Small intestine (tissue), 7 donors: ENCODE measurements at regions not wholly inside any gene's neighbourhood (a gene's known extent, or its start where the extent isn't known, plus 50 kb on each side); places are given as distances from the start of the nearest gene placed in this dataset.
"Not testable (repeated sequence)": the region's sequence is repeated elsewhere in the genome, so short reads cannot be mapped to it uniquely, and the experiment has no call there.

Experiments used
- DNase-seq, 2 donors: peaks; one replicate each; pipeline versions ENCODE4 v3.0.0 to v3.0.0-alpha.2; 2013
- FAIRE-seq: peaks from 2 replicates; lab custom pipeline; 2012; peaks lifted over from hg19 to GRCh38; lab: Jason Lieb, UNC
- H3K27ac ChIP-seq, 3 donors: one replicate each; pipeline ENCODE4 v1.5.1; 2013; ENCODE audit warnings: low read length in 2 of 3, mild to moderate bottlenecking in 2 of 3, control low read depth in 1 of 3, inconsistent platforms in 1 of 3, low read depth in 1 of 3, moderate library complexity in 1 of 3
- H3K27me3 ChIP-seq, 3 donors: one replicate each; pipeline ENCODE4 v1.6.1; 2013; ENCODE audit warnings: low read length in 3 of 3, inconsistent platforms in 1 of 3; ENCODE audit not compliant: control insufficient read depth in 3 of 3, insufficient read depth in 3 of 3
- H3K36me3 ChIP-seq, 3 donors: one replicate each; pipeline ENCODE4 v1.6.1; 2013; ENCODE audit warnings: low read length in 3 of 3, inconsistent platforms in 1 of 3, low read depth in 1 of 3, mild to moderate bottlenecking in 1 of 3, moderate library complexity in 1 of 3; ENCODE audit not compliant: control insufficient read depth in 3 of 3, insufficient read depth in 2 of 3
- H3K4me1 ChIP-seq, 3 donors: one replicate each; pipeline ENCODE4 v1.6.1; 2013; ENCODE audit warnings: low read length in 2 of 3, inconsistent platforms in 1 of 3, low read depth in 1 of 3, mild to moderate bottlenecking in 1 of 3, moderate library complexity in 1 of 3; ENCODE audit not compliant: control insufficient read depth in 3 of 3, insufficient read depth in 2 of 3
- H3K4me3 ChIP-seq, 3 donors: one replicate each; pipeline ENCODE4 v1.5.1; 2013; ENCODE audit warnings: low read length in 3 of 3, control low read depth in 1 of 3, inconsistent platforms in 1 of 3, low read depth in 1 of 3, mild to moderate bottlenecking in 1 of 3, moderate library complexity in 1 of 3
- H3K9me3 ChIP-seq, 2 donors: one replicate each; pipeline ENCODE4 v1.6.1; 2013; ENCODE audit warnings: low read depth in 1 of 2, low read length in 1 of 2; ENCODE audit not compliant: control insufficient read depth in 2 of 2, insufficient read depth in 1 of 2
- WGBS, 3 donors: extraction: QIAGEN DNeasy Blood & Tissue Kit; methylation state at CpG; one replicate each; pipeline ENCODE4 v1.1.7; 2013; 5-methylcytosine and 5-hydroxymethylcytosine counted together
- donor health status: healthy with polysubstance abuse.
- donor health status: control.
- donor health status: control.
- donor health status: Bipolar disorder and iron deficiency.
- donor health status: healthy.

DNA sequence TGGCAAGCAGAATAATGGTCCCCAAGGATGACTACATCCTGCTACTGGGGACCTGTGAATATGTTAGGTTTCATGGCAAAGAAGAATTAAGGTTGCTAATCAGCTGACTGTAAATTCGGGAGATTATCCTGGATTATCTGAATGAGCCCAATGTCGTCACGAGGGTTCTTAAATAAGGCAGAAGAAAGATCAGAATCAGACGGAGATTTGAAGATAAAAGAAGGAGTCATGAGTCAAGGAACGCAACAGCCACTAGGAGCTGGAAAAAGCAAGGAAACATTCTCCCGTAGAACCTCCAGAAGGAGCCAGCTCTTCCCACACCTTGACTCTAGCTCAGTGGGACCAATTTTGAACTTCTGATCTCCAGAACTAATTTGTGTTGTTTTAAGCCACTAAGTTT is 82.9 kb upstream of the APBB1IP start:
- H3K4me1 ChIP-seq, result no peaks in the 10 kb centered on the region
- 80 to 88% (median 81%) methylated on average over 6 of the region's 6 CpGs for WGBS, 3 donors
- no peak for FAIRE-seq

DNA sequence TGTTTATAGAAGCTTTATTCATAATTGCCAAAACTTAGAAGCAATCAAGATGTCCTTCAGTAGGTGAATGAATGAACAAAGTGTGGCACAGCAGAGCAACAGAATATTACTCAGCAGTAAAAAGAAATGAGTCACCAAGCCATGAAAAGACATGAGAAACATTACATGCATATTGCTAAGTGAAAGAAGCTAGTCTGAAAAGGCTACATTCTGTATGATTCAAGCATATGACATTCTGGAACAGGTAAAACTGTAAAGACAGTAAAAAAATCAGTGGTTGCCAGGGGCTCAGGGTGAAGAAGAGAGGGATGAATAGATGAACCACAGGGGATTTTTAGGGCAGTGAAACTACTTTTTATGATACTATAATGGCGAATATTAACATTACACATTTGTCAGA is 80.9 kb upstream of the APBB1IP start:
- H3K9me3 ChIP-seq, result no peaks in the 10 kb centered on the region
- no peak for DNase-seq
- H3K27me3 ChIP-seq, result no peaks in the 10 kb centered on the region
- H3K36me3 ChIP-seq, result no peaks in the 10 kb centered on the region
- no peak overlapping the region for H3K27ac ChIP-seq
- H3K4me1 ChIP-seq, result no peaks in the 10 kb centered on the region
- FAIRE-seq, result no peak
- 7 to 76% (median 28%) methylated on average over 1 of the region's 1 CpG for WGBS, 3 donors
- no peak overlapping the region for H3K4me3 ChIP-seq

More for the DNA sequence above, 82.9 kb upstream of the APBB1IP start:
- no peak overlapping the region for H3K27ac ChIP-seq
- DNase-seq, result no peak
- no peaks in the 10 kb centered on the region for H3K9me3 ChIP-seq
- no peaks in the 10 kb centered on the region for H3K27me3 ChIP-seq
- no peak overlapping the region for H3K4me3 ChIP-seq
- no peaks in the 10 kb centered on the region for H3K36me3 ChIP-seq

DNA sequence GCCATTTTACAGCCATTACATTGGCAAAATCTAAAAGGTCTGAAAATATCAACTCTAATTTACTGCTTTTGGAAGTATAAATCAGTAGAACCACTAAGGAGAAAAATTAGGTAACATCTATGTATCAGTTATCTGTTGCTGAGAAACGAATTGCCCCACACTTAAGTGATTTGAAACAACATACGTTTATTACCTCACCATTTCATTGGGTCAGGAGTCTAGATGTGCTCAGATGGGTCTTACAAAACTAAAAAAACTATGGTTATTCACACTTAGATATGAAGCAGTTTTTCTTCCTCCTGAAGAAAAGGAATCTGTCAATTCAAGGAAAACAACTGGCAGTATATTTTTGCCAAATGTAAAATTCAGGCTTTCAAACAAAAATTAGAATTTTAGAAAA is 80.1 kb upstream of the APBB1IP start:
- FAIRE-seq, result no peak

DNA sequence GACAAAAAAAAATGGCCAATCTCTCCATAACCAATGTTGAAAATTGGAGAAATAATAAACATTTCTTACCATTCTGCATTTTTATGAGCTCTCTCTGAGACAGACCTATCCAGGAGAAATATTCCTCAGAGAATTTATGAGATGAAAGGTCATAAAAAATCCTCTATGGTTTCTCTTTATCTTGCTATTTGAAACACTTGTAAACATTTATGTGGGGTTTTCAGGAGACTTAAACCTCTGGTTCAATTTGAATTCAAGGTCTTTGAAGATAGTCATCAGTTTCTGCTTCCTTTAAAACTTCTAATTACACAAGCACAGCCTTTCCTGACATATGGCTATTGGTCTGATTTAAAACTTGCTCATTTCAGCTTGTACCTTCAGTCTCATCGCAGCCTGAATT is 78.5 kb upstream of the APBB1IP start:
- no peaks in the 10 kb centered on the region for H3K4me1 ChIP-seq
- H3K27ac ChIP-seq, result no peak overlapping the region
- no peaks in the 10 kb centered on the region for H3K9me3 ChIP-seq

More for the DNA sequence above, 80.1 kb upstream of the APBB1IP start:
- no peaks in the 10 kb centered on the region for H3K9me3 ChIP-seq
- H3K36me3 ChIP-seq, result no peaks in the 10 kb centered on the region
- H3K4me1 ChIP-seq, result no peaks in the 10 kb centered on the region
- no peak overlapping the region for H3K27ac ChIP-seq
- no peaks in the 10 kb centered on the region for H3K27me3 ChIP-seq
- no peak for DNase-seq
- WGBS, 3 donors, result 25 to 71% (median 30%) methylated on average over 2 of the region's 2 CpGs
- no peak overlapping the region for H3K4me3 ChIP-seq

DNA sequence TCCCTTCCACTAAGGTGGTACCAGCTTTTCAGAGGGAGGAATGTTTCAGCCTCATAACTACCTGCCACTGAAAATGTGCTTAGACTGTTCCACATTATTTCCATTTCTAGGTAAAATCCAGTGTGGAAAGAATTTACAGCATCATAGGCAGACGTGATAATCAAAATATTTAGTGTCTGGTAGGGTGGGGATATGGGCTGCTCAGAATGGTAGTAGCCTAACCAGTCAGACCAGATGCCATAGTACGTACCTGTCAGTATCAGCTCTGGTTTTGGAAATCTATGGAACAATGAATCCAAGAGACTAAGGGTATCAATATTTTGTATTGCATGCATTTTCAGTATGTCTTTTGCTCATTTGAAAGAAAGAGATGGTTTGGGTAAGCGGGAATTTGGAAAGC is 76.8 kb upstream of the APBB1IP start:
- Histone ChIP-seq H3K27me3 (no peaks in the 10 kb centered on the region), H3K36me3 (no peaks in the 10 kb centered on the region), H3K9me3 (no peaks in the 10 kb centered on the region), H3K4me1 (no peaks in the 10 kb centered on the region), H3K4me3 (no peak overlapping the region), H3K27ac (no peak overlapping the region)
- DNase-seq (no peak), FAIRE-seq (no peak)
- 39 to 67% (median 47%) methylated on average over 3 of the region's 3 CpGs for WGBS, 3 donors

More for the DNA sequence above, 78.5 kb upstream of the APBB1IP start:
- DNase-seq (no peak), FAIRE-seq (no peak)
- no peak overlapping the region for H3K4me3 ChIP-seq
- 34 to 81% (median 76%) methylated on average over 1 of the region's 1 CpG for WGBS, 3 donors
- no peaks in the 10 kb centered on the region for H3K27me3 ChIP-seq
- no peaks in the 10 kb centered on the region for H3K36me3 ChIP-seq

DNA sequence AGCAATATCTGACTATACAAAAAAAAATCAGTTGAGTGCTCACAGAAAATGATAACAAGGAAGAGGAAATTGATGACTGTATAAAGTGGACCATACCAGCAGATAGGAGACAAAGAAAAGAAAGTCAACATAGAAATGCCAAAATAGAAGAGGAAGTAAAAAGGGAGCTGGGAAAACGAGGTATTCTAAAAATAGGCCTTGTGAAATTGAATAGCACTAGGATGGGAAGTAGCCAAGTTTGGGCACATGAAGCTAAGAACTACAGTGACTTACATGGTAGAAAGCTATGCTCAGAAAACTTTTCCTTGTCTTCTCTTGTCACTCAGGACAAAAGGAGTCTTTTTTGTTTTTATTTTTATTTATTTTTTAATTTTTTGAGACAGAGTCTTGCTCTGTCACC is 76.2 kb upstream of the APBB1IP start:
- no peak for FAIRE-seq
- DNase-seq, result no peak
- 0 to 15% (median 0%) methylated on average over 1 of the region's 1 CpG for WGBS, 3 donors
- H3K36me3 ChIP-seq, result no peaks in the 10 kb centered on the region
- no peak overlapping the region for H3K4me3 ChIP-seq
- no peaks in the 10 kb centered on the region for H3K4me1 ChIP-seq
- H3K27me3 ChIP-seq, result no peaks in the 10 kb centered on the region
- no peaks in the 10 kb centered on the region for H3K9me3 ChIP-seq
- no peak overlapping the region for H3K27ac ChIP-seq

DNA sequence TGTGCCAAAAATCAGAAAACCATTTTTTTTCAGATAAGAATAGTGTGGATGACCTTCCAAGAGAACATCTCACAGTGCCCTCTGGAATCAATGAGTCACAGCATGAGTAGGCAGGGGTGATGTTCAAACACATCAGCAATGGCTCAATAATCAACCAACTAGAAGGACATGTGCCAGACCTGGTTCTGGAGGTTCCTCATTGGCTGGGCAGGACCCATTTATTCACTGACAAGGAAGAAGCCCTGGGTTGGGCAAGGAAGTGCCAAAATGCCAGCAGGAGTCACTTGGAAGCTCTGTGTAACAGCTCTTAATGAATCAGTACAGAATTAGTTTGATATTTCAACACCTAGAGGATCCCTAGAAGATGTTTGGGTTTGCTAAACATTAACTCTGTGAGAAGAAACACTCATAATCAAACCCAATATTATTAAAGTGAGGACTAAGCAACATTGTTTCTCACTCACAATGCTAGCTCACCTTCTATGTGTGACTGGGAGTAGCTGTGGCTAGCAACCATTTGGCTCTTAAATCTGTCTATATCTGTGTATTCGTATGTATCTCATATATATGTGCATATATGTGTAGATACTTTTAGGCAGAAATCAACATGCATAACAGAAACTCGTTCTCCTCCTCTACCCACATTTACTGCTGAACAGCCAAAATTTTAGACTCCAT is 72.3 kb upstream of the APBB1IP start:
- Histone ChIP-seq H3K27ac (no peak overlapping the region), H3K9me3 (no peaks in the 10 kb centered on the region), H3K4me3 (no peak overlapping the region), H3K4me1 (no peaks in the 10 kb centered on the region), H3K36me3 (no peaks in the 10 kb centered on the region), H3K27me3 (no peaks in the 10 kb centered on the region)
- no peak for DNase-seq
- FAIRE-seq, result no peak
- WGBS, 3 donors, result 59 to 76% (median 68%) methylated on average over 2 of the region's 2 CpGs

DNA sequence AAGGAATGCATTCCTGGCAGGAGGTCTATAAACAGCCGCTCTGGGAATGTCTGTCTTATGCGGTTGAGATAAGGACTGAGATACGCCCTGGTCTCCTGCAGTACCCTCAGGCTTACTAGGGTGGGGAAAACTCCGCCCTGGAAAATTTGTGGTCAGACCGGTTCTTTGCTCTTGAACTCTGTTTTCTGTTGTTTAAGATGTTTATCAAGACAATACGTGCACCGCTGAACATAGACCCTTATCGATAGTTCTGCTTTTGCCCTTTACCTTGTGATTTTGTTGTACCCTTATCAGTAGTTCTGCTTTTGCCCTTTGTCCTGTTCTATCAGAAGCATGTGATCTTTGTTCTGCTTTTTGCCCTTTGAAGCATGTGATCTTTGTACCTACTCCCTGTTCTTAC is 71.1 kb upstream of the APBB1IP start:
- H3K4me1 ChIP-seq, H3K27me3 ChIP-seq, H3K36me3 ChIP-seq, H3K4me3 ChIP-seq, FAIRE-seq, H3K27ac ChIP-seq, H3K9me3 ChIP-seq, DNase-seq: not testable (repeated sequence)
- WGBS, 3 donors, result 28 to 73% (median 32%) methylated on average over 8 of the region's 8 CpGs

DNA sequence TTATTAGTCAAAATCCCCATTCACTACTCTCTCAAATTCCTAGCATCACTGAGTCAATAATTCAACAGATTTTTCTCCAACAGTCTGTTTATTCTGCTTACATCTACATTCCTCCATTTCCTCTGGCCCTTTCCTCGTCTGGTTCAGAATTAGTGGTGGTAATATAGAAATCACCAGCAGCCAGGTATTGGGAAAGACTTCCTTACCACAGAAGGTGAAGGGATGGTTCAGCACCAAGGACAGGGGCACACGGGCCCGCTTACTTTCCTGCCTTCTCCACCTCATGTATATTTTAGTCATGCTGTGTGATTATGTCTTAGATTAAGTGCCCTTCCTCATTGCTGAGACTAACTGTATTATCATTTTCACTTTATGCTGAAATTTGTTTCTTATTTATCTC is 70.4 kb upstream of the APBB1IP start:
- DNase-seq (peak; percentile 1 to 37), FAIRE-seq (no peak)
- no peak overlapping the region for H3K4me3 ChIP-seq
- no peaks in the 10 kb centered on the region for H3K36me3 ChIP-seq
- no peaks in the 10 kb centered on the region for H3K27me3 ChIP-seq
- no peaks in the 10 kb centered on the region for H3K9me3 ChIP-seq
- no peak overlapping the region for H3K27ac ChIP-seq
- no peaks in the 10 kb centered on the region for H3K4me1 ChIP-seq
- 6 to 15% (median 8%) methylated on average over 3 of the region's 3 CpGs for WGBS, 3 donors
